OCI-LY3 (cell line): ENCODE measurements at regions not wholly inside any gene's neighbourhood (a gene's known extent, or its start where the extent isn't known, plus 50 kb on each side); places are given as distances from the start of the nearest gene placed in this dataset.

Experiments
- H2AFZ ChIP-seq: fragments of 200-600, 300-600 bp; shearing (Covaris generic); 2 replicates; pipeline ENCODE4 v1.6.0; 2014; ENCODE audit warnings: antibody characterized with exemption, low read depth, low read length
- H3K27ac ChIP-seq: fragments of 200-600, 300-600 bp; sonication (generic); 2 replicates; pipeline ENCODE4 v1.5.1; 2014; ENCODE audit warnings: mild to moderate bottlenecking, low read length, moderate library complexity, mixed read lengths
- H3K27me3 ChIP-seq: fragments of 200-600, 300-600 bp; sonication (generic); 2 replicates; pipeline ENCODE4 v1.6.1; 2014; ENCODE audit warnings: low read depth, low read length, mixed read lengths
- H3K36me3 ChIP-seq: fragments of 200-600, 300-600 bp; sonication (generic); replicated peaks from 2 replicates; pipeline ENCODE3; 2014; ENCODE audit warnings: low read depth, low read length, mixed read lengths
- H3K4me1 ChIP-seq: fragments of 300-600, 200-600 bp; sonication (generic); 2 replicates; pipeline ENCODE4 v1.6.1; 2014; ENCODE audit warnings: low read length, mixed read lengths
- H3K4me2 ChIP-seq: fragments of 200-600, 300-600 bp; sonication (generic); 2 replicates; pipeline ENCODE4 v1.6.1; 2014; ENCODE audit warnings: low read length, mixed read lengths
- H3K4me3 ChIP-seq: fragments of 300-600, 200-600 bp; sonication (generic); 2 replicates; pipeline ENCODE4 v1.5.1; 2014; ENCODE audit warnings: antibody characterized with exemption, mild to moderate bottlenecking, low read length, moderate library complexity
- H3K79me2 ChIP-seq: fragments of 300-600, 200-600 bp; shearing (Covaris generic); 2 replicates; pipeline ENCODE4 v1.6.1; 2014; ENCODE audit warnings: mild to moderate bottlenecking, low read length, mixed read lengths
- H3K9ac ChIP-seq: fragments of 300-600, 200-600 bp; shearing (Covaris generic); 2 replicates; pipeline ENCODE4 v1.6.0; 2014; ENCODE audit warnings: mild to moderate bottlenecking, low read length, moderate library complexity
- H3K9me3 ChIP-seq: fragments of 200-600, 300-600 bp; shearing (Covaris generic); 2 replicates; pipeline ENCODE4 v1.6.1; 2014; ENCODE audit warnings: low read length, mixed read lengths; ENCODE audit not compliant: insufficient read depth
- H4K20me1 ChIP-seq: fragments of 200-600, 300-600 bp; sonication (generic); 2 replicates; pipeline ENCODE4 v1.6.1; 2016; ENCODE audit warnings: low read length, mixed read lengths; ENCODE audit not compliant: insufficient read depth
- CTCF ChIP-seq: fragments of 200-600, 300-600 bp; sonication (generic); IDR thresholded peaks from 2 replicates; pipeline ENCODE4 v1.5.1; 2014; ENCODE audit warnings: antibody characterized with exemption, low read length, low read depth
- EZH2phosphoT487 ChIP-seq: fragments of 200-600 bp; shearing (Covaris generic); IDR thresholded peaks from 2 replicates; pipeline ENCODE4 v1.6.1; 2018; ENCODE audit warnings: antibody characterized with exemption, mixed run types, low read depth

GRCh38 chr13:31914843-31915242 lies 116.7 kb upstream of the FRY start:
- Histone ChIP-seq H4K20me1 (no peaks in the 10 kb centered on the region), H2AFZ (no peak overlapping the region), H3K27me3 (no peaks in the 10 kb centered on the region), H3K27ac (no peak overlapping the region), H3K79me2 (no peaks in the 10 kb centered on the region), H3K9me3 (no peaks in the 10 kb centered on the region), H3K4me2 (no peak overlapping the region), H3K4me3 (no peak overlapping the region), H3K9ac (no peak overlapping the region), H3K36me3 (no peaks in the 10 kb centered on the region), H3K4me1 (peaks cover 13% of the 10 kb centered on the region)
- TF ChIP-seq CTCF, result no peak
- no peak for TF ChIP-seq EZH2phosphoT487

GRCh38 chr13:31918707-31919106 lies 112.9 kb upstream of the FRY start:
- H4K20me1 ChIP-seq, result no peaks in the 10 kb centered on the region

GRCh38 chr13:31919241-31919640 lies 112.3 kb upstream of the FRY start:
- H3K27ac ChIP-seq, result no peak overlapping the region
- H3K27me3 ChIP-seq, result no peaks in the 10 kb centered on the region
- no peaks in the 10 kb centered on the region for H3K9me3 ChIP-seq
- H3K79me2 ChIP-seq, result no peaks in the 10 kb centered on the region
- no peak overlapping the region for H3K9ac ChIP-seq
- H3K4me2 ChIP-seq, result no peak overlapping the region
- H3K4me1 ChIP-seq, result peaks cover 15% of the 10 kb centered on the region
- TF ChIP-seq CTCF (no peak), EZH2phosphoT487 (no peak)
- no peak overlapping the region for H2AFZ ChIP-seq
- no peak overlapping the region for H3K4me3 ChIP-seq
- H3K36me3 ChIP-seq, result no peaks in the 10 kb centered on the region
- H4K20me1 ChIP-seq, result no peaks in the 10 kb centered on the region

More at GRCh38 chr13:31918707-31919106, 112.9 kb upstream of the FRY start:
- no peak for TF ChIP-seq EZH2phosphoT487
- no peak for TF ChIP-seq CTCF
- no peaks in the 10 kb centered on the region for H3K27me3 ChIP-seq
- H3K4me2 ChIP-seq, result no peak overlapping the region
- H3K9ac ChIP-seq, result no peak overlapping the region
- no peaks in the 10 kb centered on the region for H3K36me3 ChIP-seq
- H2AFZ ChIP-seq, result no peak overlapping the region
- H3K79me2 ChIP-seq, result no peaks in the 10 kb centered on the region
- H3K4me1 ChIP-seq, result peaks cover 15% of the 10 kb centered on the region
- no peaks in the 10 kb centered on the region for H3K9me3 ChIP-seq
- H3K27ac ChIP-seq, result no peak overlapping the region
- H3K4me3 ChIP-seq, result no peak overlapping the region

- TF ChIP-seq EZH2phosphoT487 (no peak), CTCF (no peak)
Observed at GRCh38 chr13:31919971-31920726, 111.4 kb upstream of the FRY start.

More at GRCh38 chr13:31919971-31920726, 111.4 kb upstream of the FRY start:
- Histone ChIP-seq H3K27me3 (no peaks in the 10 kb centered on the region), H4K20me1 (no peaks in the 10 kb centered on the region), H2AFZ (no peak overlapping the region), H3K27ac (no peak overlapping the region), H3K4me3 (no peak overlapping the region), H3K36me3 (no peaks in the 10 kb centered on the region), H3K79me2 (no peaks in the 10 kb centered on the region), H3K9ac (no peak overlapping the region), H3K4me1 (peaks cover 20% of the 10 kb centered on the region), H3K9me3 (no peaks in the 10 kb centered on the region), H3K4me2 (peak overlapping the region; percentile 17)
